ENCODE measurements at regions not wholly inside any gene's neighbourhood (a gene's known extent, or its start where the extent isn't known, plus 50 kb on each side); places are given as distances from the start of the nearest gene placed in this dataset.

- TF ChIP-seq CTCF (IDR thresholded peaks at IDR 0.05; ENCODE audit: insufficient read depth, low read depth, low read length) (no peak), EZH2 (IDR thresholded peaks at IDR 0.05; ENCODE audit: insufficient read depth, low read length) (no peak)
These were observed 455.8 kb downstream of the BCL11B start for GRCh38 chr14:98816195-98816594.

All from astrocyte (in vitro differentiated cells and primary cell).